ENCODE measurements at regions not wholly inside any gene's neighbourhood (a gene's known extent, or its start where the extent isn't known, plus 50 kb on each side); places are given as distances from the start of the nearest gene placed in this dataset.
"Not testable (repeated sequence)": the region's sequence is repeated elsewhere in the genome, so short reads cannot be mapped to it uniquely, and the experiment has no call there.

DNA sequence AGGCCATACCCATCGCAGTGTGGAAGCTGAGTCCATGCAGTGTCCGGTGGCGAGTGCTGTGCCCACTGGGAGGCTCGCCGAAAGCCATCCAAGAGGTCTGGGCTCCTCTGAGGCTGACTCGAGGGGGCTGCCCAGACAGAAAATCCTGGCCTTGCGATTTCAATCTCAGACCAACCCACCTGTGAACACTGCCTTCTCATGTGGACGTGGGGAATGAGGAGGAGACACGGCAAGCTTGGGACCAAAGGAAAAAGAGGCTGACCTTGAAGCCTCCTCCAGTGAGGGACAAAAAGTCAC, 157.2 kb upstream of the AFDN start:
- Histone ChIP-seq H3K4me3 (ENCODE audit: low read depth, low read length) (no peak overlapping the region), H3K27ac (no peak overlapping the region), H3K27me3 (replicated peaks) (no peaks in the 10 kb centered on the region), H3K36me3 (replicated peaks) (no peaks in the 10 kb centered on the region)
- no peak for DNase-seq
- TF ChIP-seq, protein P1, sequence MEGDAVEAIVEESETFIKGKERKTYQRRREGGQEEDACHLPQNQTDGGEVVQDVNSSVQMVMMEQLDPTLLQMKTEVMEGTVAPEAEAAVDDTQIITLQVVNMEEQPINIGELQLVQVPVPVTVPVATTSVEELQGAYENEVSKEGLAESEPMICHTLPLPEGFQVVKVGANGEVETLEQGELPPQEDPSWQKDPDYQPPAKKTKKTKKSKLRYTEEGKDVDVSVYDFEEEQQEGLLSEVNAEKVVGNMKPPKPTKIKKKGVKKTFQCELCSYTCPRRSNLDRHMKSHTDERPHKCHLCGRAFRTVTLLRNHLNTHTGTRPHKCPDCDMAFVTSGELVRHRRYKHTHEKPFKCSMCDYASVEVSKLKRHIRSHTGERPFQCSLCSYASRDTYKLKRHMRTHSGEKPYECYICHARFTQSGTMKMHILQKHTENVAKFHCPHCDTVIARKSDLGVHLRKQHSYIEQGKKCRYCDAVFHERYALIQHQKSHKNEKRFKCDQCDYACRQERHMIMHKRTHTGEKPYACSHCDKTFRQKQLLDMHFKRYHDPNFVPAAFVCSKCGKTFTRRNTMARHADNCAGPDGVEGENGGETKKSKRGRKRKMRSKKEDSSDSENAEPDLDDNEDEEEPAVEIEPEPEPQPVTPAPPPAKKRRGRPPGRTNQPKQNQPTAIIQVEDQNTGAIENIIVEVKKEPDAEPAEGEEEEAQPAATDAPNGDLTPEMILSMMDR (IDR thresholded peaks at IDR 0.05; ENCODE audit: low read depth, low read length, missing control alignments), result no peak
- in situ Hi-C loops (cut with HindIII; ENCODE audit: low pct_ligation_motif_present, low sequenced_read_pairs), result no loop called here

DNA sequence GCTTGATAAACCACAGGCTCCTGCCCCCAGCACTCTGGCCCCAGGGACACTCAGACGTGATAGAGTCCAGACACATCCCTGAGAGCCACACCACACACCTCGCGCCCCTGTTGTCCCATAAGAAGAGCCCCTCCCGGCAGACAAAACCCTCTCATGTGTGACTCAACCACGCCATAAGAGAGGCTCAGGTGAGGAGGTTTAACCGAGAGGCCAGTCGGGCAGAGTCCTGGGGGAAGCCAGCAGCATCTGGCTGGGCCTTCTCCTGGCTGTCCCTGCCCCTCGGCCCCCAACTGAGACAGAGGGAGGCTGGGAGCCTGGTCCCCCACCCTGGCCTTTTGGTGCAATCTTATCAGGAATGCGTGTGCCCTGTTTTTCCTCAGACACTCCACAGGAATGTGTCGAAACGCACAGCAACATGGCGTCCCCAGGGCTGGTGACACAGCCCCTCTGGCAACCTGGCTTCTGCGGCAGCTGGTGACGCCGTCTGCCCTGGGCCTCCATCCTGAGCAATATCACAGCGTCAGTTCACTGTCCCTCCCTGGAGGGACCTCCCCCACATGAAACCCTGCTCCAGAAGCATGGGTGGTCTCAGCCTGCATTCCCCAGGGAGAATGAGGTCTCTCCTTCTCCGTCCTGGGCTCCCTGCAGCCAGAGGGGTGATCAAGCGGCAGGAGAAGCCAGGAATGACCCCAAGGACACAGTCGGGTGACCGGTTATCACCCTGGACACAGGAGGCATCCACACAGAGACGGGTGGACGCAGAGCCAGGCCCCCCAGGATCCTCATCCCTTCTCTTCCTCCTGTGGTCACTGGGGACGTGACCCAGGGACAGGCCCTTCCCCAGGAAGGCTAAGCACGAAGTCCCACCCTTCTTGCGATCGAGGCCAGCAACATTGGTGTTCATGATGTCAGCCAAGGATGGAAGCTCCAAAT, 156.6 kb upstream of the AFDN start:
- no peak for DNase-seq
- in situ Hi-C loops (cut with HindIII; ENCODE audit: low pct_ligation_motif_present, low sequenced_read_pairs), result no loop called here
- TF ChIP-seq, protein P1 (IDR thresholded peaks at IDR 0.05; ENCODE audit: low read depth, low read length, missing control alignments), result no peak

DNA sequence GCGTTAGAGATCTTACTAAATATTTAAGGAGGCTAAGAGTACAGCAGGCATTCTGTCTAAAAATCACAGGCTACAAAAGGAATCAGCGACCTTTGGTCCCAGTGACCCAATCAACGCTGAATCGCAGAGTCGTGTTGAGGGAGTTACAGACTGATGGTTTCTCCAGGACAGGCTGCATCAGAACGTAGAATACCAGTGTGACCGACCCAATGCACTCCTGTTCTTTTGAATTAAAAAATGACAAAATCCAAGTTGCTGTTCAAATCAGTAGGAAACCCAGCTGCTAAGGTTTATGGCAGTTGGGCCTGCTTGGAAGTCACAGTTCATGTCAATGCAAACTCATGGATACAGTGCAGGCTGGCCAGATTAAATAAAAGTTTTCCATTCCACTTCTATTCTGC, 155.8 kb upstream of the AFDN start:
- TF ChIP-seq, protein P1 (IDR thresholded peaks at IDR 0.05; ENCODE audit: low read depth, low read length, missing control alignments), result no peak
- Histone ChIP-seq H3K27me3 (replicated peaks) (no peaks in the 10 kb centered on the region), H3K27ac (no peak overlapping the region), H3K36me3 (replicated peaks) (no peaks in the 10 kb centered on the region), H3K4me3 (ENCODE audit: low read depth, low read length) (no peak overlapping the region)
- in situ Hi-C loops (cut with HindIII; ENCODE audit: low pct_ligation_motif_present, low sequenced_read_pairs), result no loop called here
- no peak for DNase-seq

More for the DNA sequence above, 156.6 kb upstream of the AFDN start:
- no peaks in the 10 kb centered on the region for H3K27me3 ChIP-seq (replicated peaks)
- H3K4me3 ChIP-seq (ENCODE audit: low read depth, low read length), result no peak overlapping the region
- H3K27ac ChIP-seq, result no peak overlapping the region
- no peaks in the 10 kb centered on the region for H3K36me3 ChIP-seq (replicated peaks)

DNA sequence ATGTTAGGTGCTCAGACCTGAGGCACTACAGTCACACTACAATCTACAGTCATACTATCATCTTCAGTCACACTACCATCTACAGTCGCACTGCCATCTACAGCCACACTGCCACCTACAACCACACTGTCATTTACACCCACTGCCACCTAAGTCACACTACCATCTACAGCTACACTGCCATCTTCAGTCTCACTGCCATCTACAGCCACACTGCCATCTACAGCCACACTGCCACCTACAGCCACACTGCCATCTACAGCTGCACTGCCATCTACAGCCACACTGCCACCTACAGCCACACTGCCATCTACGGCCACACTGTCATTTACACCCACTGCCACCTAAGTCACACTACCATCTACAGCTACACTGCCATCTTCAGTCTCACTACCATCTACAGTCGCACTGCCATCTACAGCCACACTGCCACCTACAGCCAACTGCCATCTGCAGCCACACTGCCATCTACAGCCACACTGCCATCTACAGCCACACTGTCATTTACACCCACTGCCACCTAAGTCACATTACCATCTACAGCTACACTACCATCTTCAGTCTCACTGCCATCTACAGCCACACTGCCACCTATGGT, 155.2 kb upstream of the AFDN start:
- H3K4me3 ChIP-seq (ENCODE audit: low read depth, low read length); in situ Hi-C loops (cut with HindIII; ENCODE audit: low pct_ligation_motif_present, low sequenced_read_pairs); H3K27me3 ChIP-seq (replicated peaks); H3K36me3 ChIP-seq (replicated peaks); DNase-seq; H3K27ac ChIP-seq: not testable (repeated sequence)

DNA sequence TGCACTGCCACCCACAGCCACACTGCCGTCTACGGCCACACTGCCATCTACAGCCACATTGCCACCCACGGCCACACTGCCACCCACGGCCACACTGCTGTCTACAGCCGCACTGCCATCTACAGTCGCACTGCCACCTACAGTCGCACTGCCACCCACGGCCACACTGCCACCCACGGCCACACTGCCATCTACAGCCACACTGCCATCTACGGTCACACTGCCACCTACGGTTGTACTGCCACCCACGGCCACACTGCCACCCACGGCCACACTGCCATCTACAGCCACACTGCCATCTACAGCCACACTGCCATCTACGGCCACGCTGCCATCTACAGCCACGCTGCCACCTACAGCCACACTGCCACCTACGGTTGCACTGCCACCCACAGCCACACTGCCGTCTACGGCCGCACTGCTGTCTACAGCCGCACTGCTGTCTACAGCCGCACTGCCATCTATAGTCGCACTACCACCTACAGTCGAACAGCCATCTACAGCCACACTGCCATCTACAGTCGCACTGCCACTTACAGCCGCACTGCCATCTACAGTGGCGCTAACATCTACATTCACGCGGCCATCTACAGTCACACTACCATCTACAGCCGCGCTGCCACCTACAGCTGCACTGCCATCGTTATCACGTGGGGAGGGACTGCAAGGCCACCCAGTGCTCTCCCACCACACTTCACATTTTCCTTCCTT, 154.6 kb upstream of the AFDN start:
- H3K27me3 ChIP-seq (replicated peaks), result no peaks in the 10 kb centered on the region
- H3K27ac ChIP-seq, result no peak overlapping the region
- DNase-seq, result no peak
- TF ChIP-seq, protein P1 (IDR thresholded peaks at IDR 0.05; ENCODE audit: low read depth, low read length, missing control alignments), result no peak
- H3K36me3 ChIP-seq (replicated peaks), result no peaks in the 10 kb centered on the region
- in situ Hi-C loops (cut with HindIII; ENCODE audit: low pct_ligation_motif_present, low sequenced_read_pairs), result no loop called here
- H3K4me3 ChIP-seq (ENCODE audit: low read depth, low read length), result no peak overlapping the region

DNA sequence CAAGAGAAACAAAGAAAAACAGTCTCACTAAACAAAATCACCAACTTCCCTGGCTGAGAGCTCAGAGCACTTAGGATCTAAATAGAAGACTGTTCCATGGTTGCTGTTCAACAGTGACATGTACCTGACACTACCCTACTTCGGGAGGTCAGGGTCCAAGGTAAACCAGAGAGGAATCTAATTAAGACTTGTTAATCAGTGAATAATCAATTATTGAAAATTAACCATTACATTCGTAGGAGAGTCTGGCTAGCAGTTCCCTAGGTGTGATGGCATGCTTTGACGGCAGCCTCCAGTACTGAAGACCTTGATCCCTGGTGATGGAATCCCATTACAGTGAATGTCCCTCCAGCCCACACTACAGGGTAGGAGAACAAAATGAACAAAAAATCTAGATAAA, 154.0 kb upstream of the AFDN start:
- H3K4me3 ChIP-seq (ENCODE audit: low read depth, low read length), result no peak overlapping the region
- in situ Hi-C loops (cut with HindIII; ENCODE audit: low pct_ligation_motif_present, low sequenced_read_pairs), result no loop called here
- TF ChIP-seq, protein P1 (IDR thresholded peaks at IDR 0.05; ENCODE audit: low read depth, low read length, missing control alignments), result no peak
- peaks cover 2% of the 10 kb centered on the region for H3K27me3 ChIP-seq (replicated peaks)
- no peak overlapping the region for H3K27ac ChIP-seq
- no peak for DNase-seq
- H3K36me3 ChIP-seq (replicated peaks), result no peaks in the 10 kb centered on the region
